GM12878 (cell line): ENCODE measurements at regions not wholly inside any gene's neighbourhood (a gene's known extent, or its start where the extent isn't known, plus 50 kb on each side); places are given as distances from the start of the nearest gene placed in this dataset.

Experiments
- ATAC-seq: fragments of 200-7000 bp; cut with Tn5 transposase; 3 replicates; pipeline ENCODE4 v1.9.1; 2020; ENCODE audit warnings: mild to moderate bottlenecking, moderate library complexity
- BruUV-seq: library from RNA; stranded (reverse); fragments of 400-500 nt; replicated peaks from 2 replicates; lab custom pipeline; 2021; lab: Mats Ljungman, UMichigan
- CTCF ChIA-PET: fragments of 300-600 bp; sonication (Branson Sonifier 250); formaldehyde crosslinking; extraction: SDS; loops from one replicate; lab custom pipeline; 2021; ENCODE audit warnings: inconsistent platforms; lab: Yijun Ruan, JAX
- POLR2A ChIA-PET: fragments of 350-600 bp; formaldehyde crosslinking; extraction: SDS; loops from one replicate; lab custom pipeline; 2021; ENCODE audit warnings: inconsistent platforms; lab: Charles Lee
- RAD21 ChIA-PET: fragments of 300-600 bp; sonication (Branson Sonifier 250); formaldehyde crosslinking; loops from one replicate; lab custom pipeline; 2023; ENCODE audit warnings: antibody characterized with exemption; ENCODE audit not compliant: unreplicated experiment; lab: Charles Lee
- SMC1A ChIA-PET: fragments of 300-600 bp; sonication (Branson Sonifier 250); formaldehyde crosslinking; loops from one replicate; lab custom pipeline; 2023; ENCODE audit not compliant: unreplicated experiment, uncharacterized antibody; lab: Charles Lee
- DNase-seq: peaks from one replicate; pipeline ENCODE4 v3.0.0-alpha.2; 2011; ENCODE audit warnings: low read depth, low spot score
- FAIRE-seq: peaks from 3 replicates; lab custom pipeline; 2011; peaks lifted over from hg19 to GRCh38; lab: Jason Lieb, UNC
- H2AFZ ChIP-seq: 2 replicates; pipeline ENCODE4 v1.6.0; 2011; ENCODE audit warnings: low read depth, low read length, control low read depth; ENCODE audit not compliant: control insufficient read depth
- H3K27ac ChIP-seq: 2 replicates; pipeline ENCODE4 v1.5.1; 2011; ENCODE audit warnings: control low read depth; ENCODE audit not compliant: control insufficient read depth, insufficient read depth
- H3K27me3 ChIP-seq, 2 experiments: replicated peaks in 1 of 2; 2 replicates each; pipeline versions ENCODE4 v1.6.0 to v1.6.1; 2011; ENCODE audit warnings: low read length in 1 of 2; ENCODE audit not compliant: control insufficient read depth in 2 of 2, insufficient read depth in 2 of 2
- H3K36me3 ChIP-seq, 2 experiments: 2 replicates each; pipeline ENCODE4 v1.5.1; 2011; ENCODE audit warnings: low read length in 1 of 2; ENCODE audit not compliant: control insufficient read depth in 2 of 2, insufficient read depth in 2 of 2
- H3K4me1 ChIP-seq: 2 replicates; pipeline ENCODE4 v1.6.1; 2011; ENCODE audit warnings: mild to moderate bottlenecking, low read length, moderate library complexity, mixed read lengths; ENCODE audit not compliant: control insufficient read depth, insufficient read depth
- H3K4me2 ChIP-seq: 2 replicates; pipeline ENCODE4 v1.6.0; 2011; ENCODE audit warnings: control low read depth; ENCODE audit not compliant: control insufficient read depth, insufficient read depth
- H3K4me3 ChIP-seq: fragments of 200-600 bp; sonication (generic); 2 replicates; pipeline ENCODE4 v1.5.1; 2016
- H3K79me2 ChIP-seq: 2 replicates; pipeline ENCODE4 v1.6.0; 2011; ENCODE audit warnings: low read length; ENCODE audit not compliant: control insufficient read depth, insufficient read depth
- H3K9ac ChIP-seq: 2 replicates; pipeline ENCODE4 v1.8.0; 2011; ENCODE audit warnings: low read length, control low read depth, mixed read lengths; ENCODE audit not compliant: control insufficient read depth, insufficient read depth
- H3K9me3 ChIP-seq: replicated peaks from 3 replicates; pipeline ENCODE4 v1.5.1; 2011; ENCODE audit warnings: mild to moderate bottlenecking, low read length; ENCODE audit not compliant: control insufficient read depth, insufficient read depth
- H4K20me1 ChIP-seq: 2 replicates; pipeline ENCODE4 v1.6.0; 2011; ENCODE audit not compliant: control insufficient read depth, insufficient read depth
- ASH2L ChIP-seq: fragments of 300-600, 200-600 bp; sonication (generic); IDR thresholded peaks from 2 replicates; pipeline ENCODE4 v1.6.1; 2017; ENCODE audit warnings: low read depth, mild to moderate bottlenecking, borderline replicate concordance
- BHLHE40 ChIP-seq, 2 experiments: fragments of 450-650 bp in 1 of 2; IDR thresholded peaks; 2 replicates each; pipeline ENCODE4 v1.6.1; 2011 to 2017; ENCODE audit warnings: low read depth in 2 of 2, borderline replicate concordance in 1 of 2, improper control_type of control experiment in 1 of 2, low read length in 1 of 2, mild to moderate bottlenecking in 1 of 2
- CBFB ChIP-seq: IDR thresholded peaks from 2 replicates; pipeline ENCODE4 v1.6.1; 2016; ENCODE audit warnings: antibody characterized with exemption, low read depth
- CUX1 ChIP-seq: IDR thresholded peaks from 2 replicates; pipeline ENCODE4 v1.6.1; 2012; ENCODE audit warnings: improper control_type of control experiment, low read depth, low read length; ENCODE audit not compliant: insufficient replicate concordance
- EP300 ChIP-seq, 2 experiments: fragments of 150-350 bp in 1 of 2; IDR thresholded peaks; 2 replicates each; pipeline ENCODE4 v1.6.1; 2011 to 2012; ENCODE audit warnings: low read depth in 2 of 2, low read length in 2 of 2, borderline replicate concordance in 1 of 2, improper control_type of control experiment in 1 of 2, inconsistent platforms in 1 of 2; ENCODE audit not compliant: control insufficient read depth in 1 of 2
- GABPA ChIP-seq: IDR thresholded peaks from 2 replicates; pipeline ENCODE4 v1.6.1; 2014; ENCODE audit warnings: antibody characterized with exemption, low read depth, mild to moderate bottlenecking, inconsistent platforms
- GATAD2B ChIP-seq: fragments of 450-650 bp; conservative IDR thresholded peaks from 2 replicates; pipeline ENCODE4 v1.6.1; 2017; ENCODE audit warnings: low read depth, mild to moderate bottlenecking, moderate library complexity
- IKZF2 ChIP-seq, 2 experiments: fragments of 450-650 bp; IDR thresholded peaks; 2 replicates each; pipeline ENCODE4 v1.6.1; 2017; ENCODE audit warnings: mild to moderate bottlenecking in 2 of 2, moderate library complexity in 2 of 2
- NFYA ChIP-seq: IDR thresholded peaks from 2 replicates; pipeline ENCODE4 v1.6.1; 2011; ENCODE audit warnings: low read depth, mild to moderate bottlenecking, low read length, improper control_type of control experiment, borderline replicate concordance
- NRF1 ChIP-seq: conservative IDR thresholded peaks from 2 replicates; pipeline ENCODE4 v1.6.1; 2011; ENCODE audit warnings: mild to moderate bottlenecking, low read depth, low read length, improper control_type of control experiment
- PML ChIP-seq: IDR thresholded peaks from 2 replicates; pipeline ENCODE4 v1.6.1; 2012; ENCODE audit warnings: low read length, inconsistent platforms
- REST ChIP-seq: IDR thresholded peaks from 2 replicates; pipeline ENCODE4 v1.6.1; 2012; ENCODE audit warnings: mild to moderate bottlenecking, low read depth, low read length
- TARDBP ChIP-seq: IDR thresholded peaks from 2 replicates; pipeline ENCODE4 v1.6.1; 2016; ENCODE audit warnings: borderline replicate concordance
- ZBED1 ChIP-seq: IDR thresholded peaks from 2 replicates; pipeline ENCODE4 v1.6.1; 2016; ENCODE audit warnings: borderline replicate concordance
- ZNF274 ChIP-seq: IDR thresholded peaks from one replicate; pipeline ENCODE4 v1.8.0; 2011; ENCODE audit not compliant: insufficient read length, insufficient read depth
- WGBS: methylation state at CpG from one replicate; pipeline ENCODE4 v1.1.6; 2016; ENCODE audit warnings: low lambda C conversion rate; ENCODE audit not compliant: insufficient replicate concordance, insufficient coverage; ENCODE audit errors: missing lambda C conversion rate; 5-methylcytosine and 5-hydroxymethylcytosine counted together
- in situ Hi-C: fragments of 300-500 bp; cut with MboI; formaldehyde crosslinking; loops from 9 replicates; pipeline ENCODE4 v1.14.3; 2018; ENCODE audit warnings: mixed read lengths
- intact Hi-C: fragments of 100-400 bp; cut with micrococcal nuclease; formaldehyde crosslinking; loops from one replicate; pipeline ENCODE4 v1.14.2; 2022; ENCODE audit not compliant: unreplicated experiment

GRCh38 chr9:99607842-99608448 is 213.7 kb upstream of the NR4A3 start:
- RAD21 ChIA-PET = interaction anchor here (1.2 kb wide), 1 partner anchor 15 kb away, joined by 3 read pairs; no protein-coding TSS in a partner anchor
- Histone ChIP-seq H3K9me3 (no peaks in the 10 kb centered on the region), H3K4me2 (no peak overlapping the region), H3K27ac (no peak overlapping the region), H3K27me3 (no peaks in the 10 kb centered on the region), H3K9ac (no peak overlapping the region), H3K79me2 (no peaks in the 10 kb centered on the region), H3K36me3 (no peaks in the 10 kb centered on the region), H4K20me1 (no peaks in the 10 kb centered on the region), H2AFZ (no peak overlapping the region), H3K4me1 (no peaks in the 10 kb centered on the region), H3K4me3 (no peak overlapping the region)
- ATAC-seq (no peak), DNase-seq (no peak), FAIRE-seq (no peak)
- BruUV-seq = no TSS peak
- in situ Hi-C loops (no loop called here), intact Hi-C loops (no loop called here)
- CTCF ChIA-PET = no interaction called here
- POLR2A ChIA-PET = interaction anchor here (0.5 to 1.0 kb wide), 2 partner anchors 33 to 397 kb away, joined by 3 to 7 read pairs; no protein-coding TSS in a partner anchor
- 0% methylated on average over 1 of the region's 1 CpG for WGBS
- SMC1A ChIA-PET = interaction anchor here (3.7 kb wide), 1 partner anchor 15 kb away, joined by 10 read pairs; no protein-coding TSS in a partner anchor
- no peak for TF ChIP-seq CBFB
- TF ChIP-seq REST = no peak
- TF ChIP-seq CUX1 = no peak
- no peak for TF ChIP-seq NFYA
- no peak for TF ChIP-seq EP300 (IDR thresholded peaks at IDR 0.05; ENCODE audit: borderline replicate concordance in 1 of 2, control insufficient read depth in 1 of 2, low read depth in 2 of 2, low read length in 2 of 2)
- TF ChIP-seq BHLHE40 (IDR thresholded peaks at IDR 0.05; ENCODE audit: borderline replicate concordance in 1 of 2, low read depth in 2 of 2, low read length in 1 of 2) = no peak
- no peak for TF ChIP-seq PML
- no peak for TF ChIP-seq ZBED1
- TF ChIP-seq GABPA = no peak
- TF ChIP-seq ZNF274 = no peak
- TF ChIP-seq TARDBP = no peak
- no peak for TF ChIP-seq ASH2L
- no peak for TF ChIP-seq NRF1
- no peak for TF ChIP-seq IKZF2 (IDR thresholded peaks at IDR 0.05)
- no peak for TF ChIP-seq GATAD2B
